Ovary (tissue), 3 donors: ENCODE measurements at regions not wholly inside any gene's neighbourhood (a gene's known extent, or its start where the extent isn't known, plus 50 kb on each side); places are given as distances from the start of the nearest gene placed in this dataset.

Experiments
- CTCF ChIP-seq, 3 donors: fragments of 450-650 bp in 2 of 3; fragments of 200-600 bp in 1 of 3; IDR thresholded peaks; one replicate each; pipeline versions ENCODE4 v1.5.1 to v1.8.0; 2016 to 2022; ENCODE audit warnings: antibody characterized with exemption in 3 of 3, mild to moderate bottlenecking in 1 of 3
- POLR2A ChIP-seq: fragments of 450-650 bp; IDR thresholded peaks from one replicate; pipeline ENCODE4 v1.6.1; 2017; ENCODE audit warnings: antibody characterized with exemption, mild to moderate bottlenecking, moderate library complexity
- donor health status: DM: no; HTN: no; CAD: no.

- TF ChIP-seq CTCF (IDR thresholded peaks at IDR 0.05) (no peak), POLR2A (no peak)
Measured at GRCh38 chr12:4025181-4026019, 152.2 kb upstream of the PARP11 start.
